Stomach (tissue), 8 donors: ENCODE measurements at regions not wholly inside any gene's neighbourhood (a gene's known extent, or its start where the extent isn't known, plus 50 kb on each side); places are given as distances from the start of the nearest gene placed in this dataset.

Source experiments
- DNase-seq, 2 donors: peaks; one replicate each; pipeline versions ENCODE4 v3.0.0 to v3.0.0-alpha.2; 2013 to 2019
- H3K27ac ChIP-seq, 5 donors: fragments of 200-600 bp in 4 of 5; sonication (generic) in 4 of 5; one replicate each; pipeline ENCODE4 v1.5.1; 2013 to 2019; ENCODE audit warnings: mild to moderate bottlenecking in 1 of 5, moderate library complexity in 1 of 5
- H3K27me3 ChIP-seq, 3 donors: fragments of 200-600 bp; sonication (generic); one replicate each; pipeline ENCODE4 v1.5.1; 2017 to 2019; ENCODE audit warnings: mixed run types in 1 of 3
- H3K36me3 ChIP-seq, 4 donors: fragments of 200-600 bp; sonication (generic); 1 replicate in 3 of 4; 2 replicates in 1 of 4; pipeline ENCODE4 v1.5.1; 2016 to 2019
- H3K4me1 ChIP-seq, 4 donors: fragments of 200-600 bp; sonication (generic); one replicate each; pipeline ENCODE4 v1.5.1; 2016 to 2019
- H3K4me3 ChIP-seq, 4 donors: fragments of 200-600 bp; sonication (generic) in 3 of 4; one replicate each; pipeline ENCODE4 v1.5.1; 2016 to 2019; ENCODE audit warnings: mild to moderate bottlenecking in 1 of 4
- H3K9me3 ChIP-seq, 4 donors: fragments of 200-600 bp; sonication (generic); one replicate each; pipeline ENCODE4 v1.5.1; 2016 to 2019
- EP300 ChIP-seq: sonication (generic); formaldehyde crosslinking; IDR thresholded peaks from one replicate; pipeline ENCODE4 v1.6.1; 2017; ENCODE audit warnings: antibody characterized with exemption
- POLR2A ChIP-seq, 4 donors: fragments of 450-650 bp; IDR thresholded peaks; one replicate each; pipeline ENCODE4 v1.6.1; 2016; ENCODE audit warnings: antibody characterized with exemption in 4 of 4, control low read depth in 2 of 4, mild to moderate bottlenecking in 1 of 4, moderate library complexity in 1 of 4
- POLR2AphosphoS5 ChIP-seq, 3 donors: sonication (generic); formaldehyde crosslinking; IDR thresholded peaks; one replicate each; pipeline ENCODE4 v1.6.1; 2016; ENCODE audit warnings: antibody characterized with exemption in 3 of 3
- WGBS, 5 donors: extraction: QIAGEN DNeasy Blood & Tissue Kit in 3 of 5; methylation state at CpG; one replicate each; pipeline versions ENCODE4 v1.1.5 to v1.1.7; 2013 to 2018; 5-methylcytosine and 5-hydroxymethylcytosine counted together
- intact Hi-C: fragments of 100-400 bp; cut with DNase I; formaldehyde crosslinking; loops from one replicate; pipeline ENCODE4 v1.15.1; 2023; ENCODE audit warnings: low total_unique reads
- TF ChIP-seq, protein P1 (sequence below), 7 experiments: fragments of 450-650 bp in 4 of 7; fragments of 200-600 bp in 3 of 7; sonication (generic) in 3 of 7; IDR thresholded peaks; one replicate each; pipeline ENCODE4 v1.5.1; 2016 to 2019; ENCODE audit warnings: antibody characterized with exemption in 7 of 7, control low read depth in 2 of 7, mild to moderate bottlenecking in 1 of 7
- donor health status: healthy with polysubstance abuse.
- donor health status: Bipolar disorder and iron deficiency.
- donor health status: healthy.

DNA sequence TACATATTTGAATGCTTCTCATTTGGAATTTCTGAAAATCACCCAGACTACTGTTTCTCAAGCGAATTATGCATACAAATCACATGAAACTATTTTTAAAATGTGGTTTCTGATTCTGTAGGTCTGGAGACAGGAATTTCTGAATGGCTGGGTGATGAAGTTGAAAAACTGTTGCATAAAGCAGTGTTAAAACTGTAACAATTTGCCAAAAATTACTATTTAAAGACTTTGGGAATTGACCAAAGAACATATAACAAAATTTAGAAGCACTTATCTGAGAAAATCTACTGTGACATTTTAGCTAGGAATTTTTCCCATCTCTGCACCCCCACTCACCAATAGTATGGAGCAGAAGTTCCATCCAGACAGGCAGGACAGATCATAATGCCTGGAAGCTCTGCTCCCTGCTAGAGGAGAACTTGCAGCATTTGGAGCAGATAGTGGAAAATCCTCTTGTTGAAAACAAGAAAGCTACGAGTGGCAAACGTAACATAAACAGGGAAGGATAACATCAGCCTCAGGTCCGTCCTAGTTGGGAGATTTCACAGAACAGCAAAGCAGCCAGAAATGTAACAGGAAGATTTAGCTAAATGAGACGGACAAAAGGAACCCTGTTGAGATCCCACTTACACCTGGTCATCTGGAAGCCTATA is 132.3 kb upstream of the MCTP2 start:
- TF ChIP-seq POLR2AphosphoS5 (IDR thresholded peaks at IDR 0.05) (no peak), POLR2A (IDR thresholded peaks at IDR 0.05) (no peak), EP300 (no peak)
- TF ChIP-seq, protein P1, sequence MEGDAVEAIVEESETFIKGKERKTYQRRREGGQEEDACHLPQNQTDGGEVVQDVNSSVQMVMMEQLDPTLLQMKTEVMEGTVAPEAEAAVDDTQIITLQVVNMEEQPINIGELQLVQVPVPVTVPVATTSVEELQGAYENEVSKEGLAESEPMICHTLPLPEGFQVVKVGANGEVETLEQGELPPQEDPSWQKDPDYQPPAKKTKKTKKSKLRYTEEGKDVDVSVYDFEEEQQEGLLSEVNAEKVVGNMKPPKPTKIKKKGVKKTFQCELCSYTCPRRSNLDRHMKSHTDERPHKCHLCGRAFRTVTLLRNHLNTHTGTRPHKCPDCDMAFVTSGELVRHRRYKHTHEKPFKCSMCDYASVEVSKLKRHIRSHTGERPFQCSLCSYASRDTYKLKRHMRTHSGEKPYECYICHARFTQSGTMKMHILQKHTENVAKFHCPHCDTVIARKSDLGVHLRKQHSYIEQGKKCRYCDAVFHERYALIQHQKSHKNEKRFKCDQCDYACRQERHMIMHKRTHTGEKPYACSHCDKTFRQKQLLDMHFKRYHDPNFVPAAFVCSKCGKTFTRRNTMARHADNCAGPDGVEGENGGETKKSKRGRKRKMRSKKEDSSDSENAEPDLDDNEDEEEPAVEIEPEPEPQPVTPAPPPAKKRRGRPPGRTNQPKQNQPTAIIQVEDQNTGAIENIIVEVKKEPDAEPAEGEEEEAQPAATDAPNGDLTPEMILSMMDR (IDR thresholded peaks at IDR 0.05), result no peak
- peak in 1 of 2 donors; percentile 38 for DNase-seq
- peak overlapping the region in 3 of 5 donors; percentile 24 to 74 (median 47) for H3K27ac ChIP-seq
- H3K4me1 ChIP-seq, result peaks cover 0 to 6% (median 0%) of the 10 kb centered on the region in 4 donors
- 47 to 70% (median 66%) methylated on average over 5 of the region's 5 CpGs for WGBS, 5 donors
- H3K36me3 ChIP-seq, result no peaks in the 10 kb centered on the region
- H3K4me3 ChIP-seq, result peak overlapping the region in 1 of 4 donors; percentile 8
- no peaks in the 10 kb centered on the region for H3K27me3 ChIP-seq
- intact Hi-C loops, result no loop called here
- no peaks in the 10 kb centered on the region for H3K9me3 ChIP-seq

GRCh38 chr15:94097552-94097951 is 133.8 kb upstream of the MCTP2 start:
- no peak for DNase-seq
- TF ChIP-seq, protein P1 (IDR thresholded peaks at IDR 0.05), result no peak
- TF ChIP-seq POLR2A (IDR thresholded peaks at IDR 0.05) (no peak), EP300 (no peak), POLR2AphosphoS5 (IDR thresholded peaks at IDR 0.05) (no peak)
- H3K4me1 ChIP-seq, result peaks cover 0 to 6% (median 0%) of the 10 kb centered on the region in 4 donors
- 71 to 86% (median 79%) methylated on average over 6 of the region's 6 CpGs for WGBS, 5 donors
- intact Hi-C loops, result no loop called here
- H3K27me3 ChIP-seq, result no peaks in the 10 kb centered on the region
- peak overlapping the region in 4 of 5 donors; percentile 18 to 74 (median 32) for H3K27ac ChIP-seq
- H3K9me3 ChIP-seq, result no peaks in the 10 kb centered on the region
- no peaks in the 10 kb centered on the region for H3K36me3 ChIP-seq
- H3K4me3 ChIP-seq, result no peak overlapping the region

- DNase-seq, result no peak
- Histone ChIP-seq H3K27me3 (no peaks in the 10 kb centered on the region), H3K4me1 (peaks cover 0 to 1% (median 0%) of the 10 kb centered on the region in 4 donors), H3K9me3 (no peaks in the 10 kb centered on the region), H3K4me3 (no peak overlapping the region), H3K36me3 (no peaks in the 10 kb centered on the region), H3K27ac (no peak overlapping the region)
- TF ChIP-seq POLR2AphosphoS5 (IDR thresholded peaks at IDR 0.05), result no peak
- intact Hi-C loops, result no loop called here
- 54 to 73% (median 62%) methylated on average over 1 of the region's 1 CpG for WGBS, 5 donors
Measured at GRCh38 chr15:94094310-94094709, 137.1 kb upstream of the MCTP2 start.

DNA sequence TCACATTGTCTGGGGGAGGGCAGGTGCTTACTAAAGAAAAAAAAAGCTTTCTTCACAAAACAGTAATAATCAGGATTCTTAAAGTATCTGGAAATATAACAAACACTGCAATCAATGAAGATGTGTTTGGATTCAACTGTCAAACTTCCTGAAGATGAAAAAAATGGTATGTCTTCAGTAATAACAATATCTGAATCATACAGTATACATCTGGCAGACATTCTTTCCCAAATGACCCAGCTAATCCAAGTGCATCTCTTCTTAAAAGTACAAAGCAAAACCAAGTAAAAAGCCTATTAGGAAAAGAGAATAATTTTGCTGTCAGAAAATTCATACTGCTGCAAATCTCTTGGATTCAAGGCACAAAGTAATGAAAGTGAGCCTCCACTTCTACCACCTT is 145.0 kb upstream of the MCTP2 start:
- Histone ChIP-seq H3K27me3 (no peaks in the 10 kb centered on the region), H3K9me3 (no peaks in the 10 kb centered on the region), H3K4me3 (no peak overlapping the region), H3K4me1 (peaks cover 0 to 26% (median 0%) of the 10 kb centered on the region in 4 donors), H3K36me3 (no peaks in the 10 kb centered on the region), H3K27ac (peak overlapping the region in 2 of 5 donors; percentile 15 to 17)
- intact Hi-C loops, result no loop called here
- no peak for DNase-seq
- TF ChIP-seq POLR2AphosphoS5 (IDR thresholded peaks at IDR 0.05), result no peak
- TF ChIP-seq EP300, result no peak
- TF ChIP-seq, protein P1 (IDR thresholded peaks at IDR 0.05), result no peak
- no peak for TF ChIP-seq POLR2A (IDR thresholded peaks at IDR 0.05)

DNA sequence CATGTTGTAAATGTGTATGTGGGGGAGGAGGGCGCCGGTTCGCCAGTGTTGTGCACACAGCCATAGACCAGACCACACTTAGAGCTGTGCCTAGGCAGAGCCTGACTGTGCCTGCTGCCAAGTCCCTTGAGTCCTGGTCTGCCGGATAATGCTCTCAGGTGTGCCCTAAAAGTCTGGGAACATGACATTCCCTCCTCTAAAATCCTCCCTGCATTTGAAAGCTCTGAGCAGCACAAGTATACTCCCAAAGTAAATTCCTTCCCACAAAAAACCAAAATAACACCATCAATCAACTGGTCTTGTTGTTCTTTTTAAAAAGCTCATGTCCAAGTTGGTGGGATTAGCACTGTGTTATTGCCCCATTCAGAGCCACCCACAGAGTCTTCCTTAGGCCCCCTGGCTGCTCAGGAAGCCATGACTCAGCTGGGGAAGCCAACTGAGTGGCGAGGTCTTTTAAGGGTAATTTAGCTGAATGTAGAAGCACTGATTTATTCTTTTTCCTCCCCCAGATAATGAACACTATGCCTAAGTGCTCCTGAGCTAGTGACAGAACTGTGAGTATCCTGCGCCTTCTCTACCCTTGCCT is 147.8 kb upstream of the MCTP2 start:
- WGBS, 5 donors, result 58 to 86% (median 70%) methylated on average over 5 to 6 of the region's 6 CpGs

More for the DNA sequence above, 147.8 kb upstream of the MCTP2 start:
- Histone ChIP-seq H3K27ac (peak overlapping the region; percentile 52 to 80 (median 62)), H3K4me1 (peaks cover 0 to 33% (median 0%) of the 10 kb centered on the region in 4 donors), H3K27me3 (no peaks in the 10 kb centered on the region), H3K4me3 (no peak overlapping the region), H3K36me3 (no peaks in the 10 kb centered on the region), H3K9me3 (no peaks in the 10 kb centered on the region)
- DNase-seq, result no peak
- peak; percentile 19 to 78 (median 60) for TF ChIP-seq POLR2AphosphoS5 (IDR thresholded peaks at IDR 0.05)
- no peak for TF ChIP-seq POLR2A (IDR thresholded peaks at IDR 0.05)
- intact Hi-C loops, result no loop called here
